ENCODE measurements at regions not wholly inside any gene's neighbourhood (a gene's known extent, or its start where the extent isn't known, plus 50 kb on each side); places are given as distances from the start of the nearest gene placed in this dataset.
A peak's percentile ranks its signal among the peaks of the same experiment; 100 is the strongest.

DNA sequence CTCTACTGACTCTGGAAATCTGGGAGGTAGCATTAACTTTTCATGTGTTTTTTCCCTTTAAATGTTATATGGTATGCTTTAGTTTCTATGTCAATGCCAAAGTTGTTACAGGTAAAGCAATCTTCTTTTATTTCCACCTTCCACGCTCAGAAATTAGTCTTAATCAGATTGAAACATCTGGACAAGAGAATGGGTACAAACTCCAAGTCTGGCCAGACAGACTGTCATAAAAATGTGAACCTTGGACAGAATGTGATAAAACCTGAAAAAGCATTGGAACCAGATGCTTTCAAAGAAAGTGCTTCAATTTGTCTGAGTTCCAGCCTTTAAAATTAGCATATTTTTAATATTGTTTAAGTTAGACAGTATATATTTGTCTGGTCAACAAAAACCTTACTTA, 110.7 kb upstream of the P2RY1 start:
- Histone ChIP-seq H2AFZ (no peak overlapping the region; the same call in 1 of the 2 replicates), H3K27ac (ENCODE audit: low read depth) (no peak overlapping the region), H3K4me1 (ENCODE audit: insufficient read depth) (peaks cover 21% of the 10 kb centered on the region), H3F3A (replicated peaks; ENCODE audit: low read depth) (no peaks in the 10 kb centered on the region), H3K4me2 (no peak overlapping the region), H3K36me3 (ENCODE audit: insufficient read depth) (no peaks in the 10 kb centered on the region), H3K79me2 (replicated peaks; ENCODE audit: insufficient read depth) (no peaks in the 10 kb centered on the region), H4K20me1 (replicated peaks; ENCODE audit: insufficient read depth) (no peaks in the 10 kb centered on the region), H3K9me2 (ENCODE audit: insufficient read depth) (peaks cover 8% of the 10 kb centered on the region; the same call in 1 of the 2 replicates), H3K4me3 (no peak overlapping the region), H3K27me3 (ENCODE audit: insufficient read depth) (no peaks in the 10 kb centered on the region)
- DNase-seq (ENCODE audit: low spot score) (no peak), ATAC-seq (no peak)
- Mint-ChIP-seq H3K36me3 (ENCODE audit: low read depth) (peaks cover 14% of the 10 kb centered on the region), H3K4me3 (no peak overlapping the region), H3K9me3 (peaks cover 6% of the 10 kb centered on the region; the same call in 2 of the 3 replicates), H3K27me3 (ENCODE audit: insufficient read depth, low read depth, poor library complexity) (peaks cover 14% of the 10 kb centered on the region), H3K4me1 (peaks cover 17% of the 10 kb centered on the region), H3K27ac (no peak overlapping the region)
- no peak for TF ChIP-seq CREB1 (CRISPR knock-in tag; IDR thresholded peaks at IDR 0.05; ENCODE audit: low read depth)

DNA sequence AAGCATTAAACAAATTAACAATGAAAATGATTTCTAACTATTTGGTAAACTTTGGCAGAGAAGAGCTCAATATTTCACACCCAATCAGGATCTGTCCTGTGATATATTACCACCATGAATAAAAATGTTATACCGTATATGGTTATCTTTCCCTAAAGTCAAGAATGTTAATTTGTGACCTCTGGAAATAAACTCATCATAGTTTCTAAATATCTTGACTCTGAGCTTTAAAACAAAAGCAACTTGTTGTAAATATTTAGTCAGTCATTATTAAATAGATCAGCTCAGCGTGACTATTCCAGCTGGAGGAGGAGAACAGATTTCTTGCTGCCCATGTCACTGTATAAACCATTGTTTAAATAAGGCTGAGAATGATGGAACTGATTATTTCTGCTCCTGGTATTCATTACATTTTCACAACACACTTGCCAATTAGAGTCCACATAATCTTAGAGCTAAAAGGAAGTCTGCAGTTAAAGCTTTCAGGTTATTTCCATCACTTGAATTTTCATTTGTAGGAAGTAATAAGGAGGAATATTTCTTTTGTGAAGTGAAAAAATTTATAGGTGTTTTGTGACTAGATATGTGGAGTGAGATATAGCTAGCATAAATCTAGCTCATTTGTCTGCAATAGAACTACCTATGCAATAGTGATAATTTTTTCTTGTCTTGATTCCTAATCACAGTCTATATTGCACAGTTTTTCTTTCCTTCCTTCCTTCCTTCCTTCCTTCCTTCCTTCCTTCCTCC, 106.5 kb upstream of the P2RY1 start:
- Histone ChIP-seq H3K79me2 (replicated peaks; ENCODE audit: insufficient read depth) (no peaks in the 10 kb centered on the region), H4K20me1 (replicated peaks; ENCODE audit: insufficient read depth) (no peaks in the 10 kb centered on the region), H3K27ac (ENCODE audit: low read depth) (no peak overlapping the region), H3F3A (replicated peaks; ENCODE audit: low read depth) (no peaks in the 10 kb centered on the region), H3K4me2 (no peak overlapping the region), H2AFZ (no peak overlapping the region), H3K27me3 (ENCODE audit: insufficient read depth) (no peaks in the 10 kb centered on the region), H3K4me1 (ENCODE audit: insufficient read depth) (no peaks in the 10 kb centered on the region), H3K9me2 (ENCODE audit: insufficient read depth) (peaks cover 8% of the 10 kb centered on the region; the same call in 1 of the 2 replicates), H3K4me3 (no peak overlapping the region), H3K36me3 (ENCODE audit: insufficient read depth) (no peaks in the 10 kb centered on the region)
- Mint-ChIP-seq H3K9me3 (no peaks in the 10 kb centered on the region), H3K4me1 (no peaks in the 10 kb centered on the region), H3K27me3 (ENCODE audit: insufficient read depth, low read depth, poor library complexity) (peaks cover 3% of the 10 kb centered on the region), H3K27ac (no peak overlapping the region), H3K4me3 (no peak overlapping the region), H3K36me3 (ENCODE audit: low read depth) (no peaks in the 10 kb centered on the region)
- ATAC-seq (no peak), DNase-seq (ENCODE audit: low spot score) (no peak)
- TF ChIP-seq NANOG (IDR thresholded peaks at IDR 0.05; ENCODE audit: borderline replicate concordance): no peak
- TF ChIP-seq, protein P1, sequence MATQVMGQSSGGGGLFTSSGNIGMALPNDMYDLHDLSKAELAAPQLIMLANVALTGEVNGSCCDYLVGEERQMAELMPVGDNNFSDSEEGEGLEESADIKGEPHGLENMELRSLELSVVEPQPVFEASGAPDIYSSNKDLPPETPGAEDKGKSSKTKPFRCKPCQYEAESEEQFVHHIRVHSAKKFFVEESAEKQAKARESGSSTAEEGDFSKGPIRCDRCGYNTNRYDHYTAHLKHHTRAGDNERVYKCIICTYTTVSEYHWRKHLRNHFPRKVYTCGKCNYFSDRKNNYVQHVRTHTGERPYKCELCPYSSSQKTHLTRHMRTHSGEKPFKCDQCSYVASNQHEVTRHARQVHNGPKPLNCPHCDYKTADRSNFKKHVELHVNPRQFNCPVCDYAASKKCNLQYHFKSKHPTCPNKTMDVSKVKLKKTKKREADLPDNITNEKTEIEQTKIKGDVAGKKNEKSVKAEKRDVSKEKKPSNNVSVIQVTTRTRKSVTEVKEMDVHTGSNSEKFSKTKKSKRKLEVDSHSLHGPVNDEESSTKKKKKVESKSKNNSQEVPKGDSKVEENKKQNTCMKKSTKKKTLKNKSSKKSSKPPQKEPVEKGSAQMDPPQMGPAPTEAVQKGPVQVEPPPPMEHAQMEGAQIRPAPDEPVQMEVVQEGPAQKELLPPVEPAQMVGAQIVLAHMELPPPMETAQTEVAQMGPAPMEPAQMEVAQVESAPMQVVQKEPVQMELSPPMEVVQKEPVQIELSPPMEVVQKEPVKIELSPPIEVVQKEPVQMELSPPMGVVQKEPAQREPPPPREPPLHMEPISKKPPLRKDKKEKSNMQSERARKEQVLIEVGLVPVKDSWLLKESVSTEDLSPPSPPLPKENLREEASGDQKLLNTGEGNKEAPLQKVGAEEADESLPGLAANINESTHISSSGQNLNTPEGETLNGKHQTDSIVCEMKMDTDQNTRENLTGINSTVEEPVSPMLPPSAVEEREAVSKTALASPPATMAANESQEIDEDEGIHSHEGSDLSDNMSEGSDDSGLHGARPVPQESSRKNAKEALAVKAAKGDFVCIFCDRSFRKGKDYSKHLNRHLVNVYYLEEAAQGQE (IDR thresholded peaks at IDR 0.05; ENCODE audit: unreplicated experiment): no peak
- TF ChIP-seq EZH2phosphoT487 (IDR thresholded peaks at IDR 0.05; ENCODE audit: unreplicated experiment): no peak
- TF ChIP-seq POLR2AphosphoS5 (IDR thresholded peaks at IDR 0.05; ENCODE audit: low read depth): no peak
- no peak for TF ChIP-seq ZNF331 (CRISPR knock-in tag; IDR thresholded peaks at IDR 0.05; ENCODE audit: low read depth)

DNA sequence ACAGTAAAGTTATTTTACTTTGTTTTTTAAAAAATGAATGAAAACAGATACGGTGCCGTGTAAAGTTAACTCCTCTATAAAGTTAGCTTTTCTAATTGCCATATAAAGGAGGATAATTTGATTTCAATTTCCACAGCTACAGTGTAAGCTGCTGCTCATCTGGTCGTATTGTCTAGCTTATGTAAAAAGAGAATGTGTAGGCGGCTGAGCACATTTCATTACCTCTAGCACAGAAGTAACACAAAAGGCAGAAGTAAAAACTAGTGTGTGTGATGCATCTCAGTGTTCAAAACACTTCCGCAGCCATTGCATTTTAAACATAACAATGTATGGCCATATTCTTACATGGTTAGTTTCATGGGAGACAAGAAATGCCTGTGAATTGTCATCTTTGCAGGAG, 105.0 kb upstream of the P2RY1 start:
- DNase-seq (ENCODE audit: low spot score) (no peak), ATAC-seq (no peak)
- Histone ChIP-seq H3K9me2 (ENCODE audit: insufficient read depth) (peaks cover 6% of the 10 kb centered on the region; the same call in 1 of the 2 replicates), H3K4me1 (ENCODE audit: insufficient read depth) (no peaks in the 10 kb centered on the region), H3K27me3 (ENCODE audit: insufficient read depth) (no peaks in the 10 kb centered on the region), H3K27ac (ENCODE audit: low read depth) (no peak overlapping the region), H3K79me2 (replicated peaks; ENCODE audit: insufficient read depth) (no peaks in the 10 kb centered on the region), H2AFZ (peak overlapping the region; percentile 5; the same call in 1 of the 2 replicates), H3K36me3 (ENCODE audit: insufficient read depth) (no peaks in the 10 kb centered on the region), H3F3A (replicated peaks; ENCODE audit: low read depth) (no peaks in the 10 kb centered on the region), H3K4me2 (no peak overlapping the region), H4K20me1 (replicated peaks; ENCODE audit: insufficient read depth) (no peaks in the 10 kb centered on the region), H3K4me3 (no peak overlapping the region)
- Mint-ChIP-seq H3K27me3 (ENCODE audit: insufficient read depth, low read depth, poor library complexity) (peaks cover 3% of the 10 kb centered on the region), H3K4me3 (no peak overlapping the region), H3K27ac (no peak overlapping the region), H3K4me1 (no peaks in the 10 kb centered on the region), H3K36me3 (ENCODE audit: low read depth) (no peaks in the 10 kb centered on the region), H3K9me3 (no peaks in the 10 kb centered on the region)
- TF ChIP-seq, protein P2, sequence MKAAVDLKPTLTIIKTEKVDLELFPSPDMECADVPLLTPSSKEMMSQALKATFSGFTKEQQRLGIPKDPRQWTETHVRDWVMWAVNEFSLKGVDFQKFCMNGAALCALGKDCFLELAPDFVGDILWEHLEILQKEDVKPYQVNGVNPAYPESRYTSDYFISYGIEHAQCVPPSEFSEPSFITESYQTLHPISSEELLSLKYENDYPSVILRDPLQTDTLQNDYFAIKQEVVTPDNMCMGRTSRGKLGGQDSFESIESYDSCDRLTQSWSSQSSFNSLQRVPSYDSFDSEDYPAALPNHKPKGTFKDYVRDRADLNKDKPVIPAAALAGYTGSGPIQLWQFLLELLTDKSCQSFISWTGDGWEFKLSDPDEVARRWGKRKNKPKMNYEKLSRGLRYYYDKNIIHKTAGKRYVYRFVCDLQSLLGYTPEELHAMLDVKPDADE (IDR thresholded peaks at IDR 0.05): no peak
